Osteoblast (primary cell): ENCODE measurements at regions not wholly inside any gene's neighbourhood (a gene's known extent, or its start where the extent isn't known, plus 50 kb on each side); places are given as distances from the start of the nearest gene placed in this dataset.

ENCODE experiments used
- DNase-seq: peaks from one replicate; pipeline ENCODE4 v3.0.0; 2011; ENCODE audit warnings: low spot score, mixed read lengths; ENCODE audit not compliant: insufficient read length; ENCODE audit errors: missing footprints
- H2AFZ ChIP-seq: 2 replicates; pipeline ENCODE4 v1.6.0; 2011; ENCODE audit warnings: mild to moderate bottlenecking, low read length
- H3K27ac ChIP-seq: 2 replicates; pipeline ENCODE4 v1.5.1; 2011; ENCODE audit warnings: mild to moderate bottlenecking, low read depth, low read length, moderate library complexity
- H3K27me3 ChIP-seq: 2 replicates; pipeline ENCODE4 v1.6.0; 2012; ENCODE audit warnings: mild to moderate bottlenecking, control low read depth, inconsistent platforms, low read length, moderate library complexity; ENCODE audit not compliant: insufficient read depth
- H3K36me3 ChIP-seq: 2 replicates; pipeline ENCODE4 v1.5.1; 2011; ENCODE audit warnings: mild to moderate bottlenecking, low read length, control low read depth, moderate library complexity; ENCODE audit not compliant: insufficient read depth
- H3K4me1 ChIP-seq: 2 replicates; pipeline ENCODE4 v1.5.1; 2011; ENCODE audit warnings: mild to moderate bottlenecking, low read length, control low read depth, moderate library complexity; ENCODE audit not compliant: insufficient read depth
- H3K4me2 ChIP-seq: 2 replicates; pipeline ENCODE4 v1.6.0; 2011; ENCODE audit warnings: mild to moderate bottlenecking, low read length; ENCODE audit not compliant: insufficient read depth
- H3K4me3 ChIP-seq: fragments of 200-600 bp; sonication (generic); 3 replicates; pipeline ENCODE4 v1.5.1; 2012; ENCODE audit warnings: mild to moderate bottlenecking, low read length, inconsistent platforms; ENCODE audit not compliant: insufficient read depth
- H3K79me2 ChIP-seq: 2 replicates; pipeline ENCODE4 v1.6.0; 2012; ENCODE audit warnings: mild to moderate bottlenecking, low read length, control low read depth, inconsistent platforms; ENCODE audit not compliant: insufficient read depth
- H3K9me3 ChIP-seq: 2 replicates; pipeline ENCODE4 v1.5.1; 2011; ENCODE audit warnings: low read depth, low read length, control low read depth
- H4K20me1 ChIP-seq: 2 replicates; pipeline ENCODE4 v1.6.0; 2012; ENCODE audit warnings: mild to moderate bottlenecking, low read length, control low read depth; ENCODE audit not compliant: insufficient read depth
- CTCF ChIP-seq: IDR thresholded peaks from 2 replicates; pipeline ENCODE4 v1.5.1; 2011; ENCODE audit warnings: mild to moderate bottlenecking, low read depth, low read length, moderate library complexity; ENCODE audit errors: extremely low read depth

- no peaks in the 10 kb centered on the region for H3K79me2 ChIP-seq
- H3K9me3 ChIP-seq, result no peaks in the 10 kb centered on the region
- H3K4me3 ChIP-seq, result no peak overlapping the region
- no peak overlapping the region for H3K27ac ChIP-seq
- H2AFZ ChIP-seq, result no peak overlapping the region
- no peaks in the 10 kb centered on the region for H3K36me3 ChIP-seq
- peaks cover 61% of the 10 kb centered on the region for H3K27me3 ChIP-seq
- DNase-seq, result no peak
- no peaks in the 10 kb centered on the region for H3K4me1 ChIP-seq
- no peak overlapping the region for H3K4me2 ChIP-seq
- H4K20me1 ChIP-seq, result no peaks in the 10 kb centered on the region
- TF ChIP-seq CTCF, result no peak
These were observed 69.8 kb upstream of the NFIB start for GRCh38 chr9:14383773-14384172.

GRCh38 chr9:14383294-14383693 lies 69.4 kb upstream of the NFIB start:
- Histone ChIP-seq H3K9me3 (no peaks in the 10 kb centered on the region), H3K4me2 (no peak overlapping the region), H2AFZ (no peak overlapping the region), H3K4me1 (no peaks in the 10 kb centered on the region), H4K20me1 (no peaks in the 10 kb centered on the region), H3K36me3 (no peaks in the 10 kb centered on the region), H3K27ac (no peak overlapping the region), H3K4me3 (no peak overlapping the region), H3K27me3 (peaks cover 58% of the 10 kb centered on the region), H3K79me2 (no peaks in the 10 kb centered on the region)
- DNase-seq, result no peak
- no peak for TF ChIP-seq CTCF

GRCh38 chr9:14380061-14380836 lies 66.3 kb upstream of the NFIB start:
- Histone ChIP-seq H4K20me1 (no peaks in the 10 kb centered on the region), H2AFZ (no peak overlapping the region), H3K79me2 (no peaks in the 10 kb centered on the region), H3K4me1 (no peaks in the 10 kb centered on the region), H3K4me2 (no peak overlapping the region), H3K27me3 (peaks cover 39% of the 10 kb centered on the region), H3K36me3 (no peaks in the 10 kb centered on the region), H3K4me3 (no peak overlapping the region), H3K9me3 (no peaks in the 10 kb centered on the region), H3K27ac (no peak overlapping the region)
- TF ChIP-seq CTCF, result no peak
- peak; percentile 65 for DNase-seq

GRCh38 chr9:14379280-14379679 lies 65.3 kb upstream of the NFIB start:
- no peaks in the 10 kb centered on the region for H3K9me3 ChIP-seq
- no peaks in the 10 kb centered on the region for H3K79me2 ChIP-seq
- no peak for TF ChIP-seq CTCF
- H4K20me1 ChIP-seq, result no peaks in the 10 kb centered on the region
- no peak overlapping the region for H3K4me2 ChIP-seq
- H3K4me3 ChIP-seq, result no peak overlapping the region
- H3K4me1 ChIP-seq, result no peaks in the 10 kb centered on the region
- no peak for DNase-seq
- H3K36me3 ChIP-seq, result no peaks in the 10 kb centered on the region
- no peak overlapping the region for H2AFZ ChIP-seq
- no peak overlapping the region for H3K27ac ChIP-seq
- H3K27me3 ChIP-seq, result peaks cover 30% of the 10 kb centered on the region
